IMR-90 (cell line): ENCODE measurements at regions not wholly inside any gene's neighbourhood (a gene's known extent, or its start where the extent isn't known, plus 50 kb on each side); places are given as distances from the start of the nearest gene placed in this dataset.

Experiments used
- ATAC-seq: fragments of 200-7000 bp; cut with Tn5 transposase; 2 replicates; pipeline ENCODE4 v1.9.1; 2020; ENCODE audit warnings: low read depth, mild to moderate bottlenecking, moderate library complexity
- BruUV-seq: library from RNA; stranded (reverse); fragments of 400-500 nt; replicated peaks from 2 replicates; lab custom pipeline; 2021; lab: Mats Ljungman, UMichigan
- CTCF ChIA-PET: fragments of 300-600 bp; formaldehyde crosslinking; extraction: SDS; loops from one replicate; lab custom pipeline; 2021; ENCODE audit warnings: antibody characterized with exemption; lab: Yijun Ruan, JAX
- POLR2A ChIA-PET: fragments of 300-600 bp; sonication (Branson Sonifier 250); formaldehyde crosslinking; loops from one replicate; lab custom pipeline; 2022; ENCODE audit warnings: antibody characterized with exemption; ENCODE audit not compliant: unreplicated experiment; lab: Charles Lee
- DNase-seq: peaks from one replicate; pipeline ENCODE4 v3.0.0; 2013
- H2AFZ ChIP-seq: replicated peaks from 2 replicates; pipeline ENCODE3; 2013; ENCODE audit warnings: low read length, mild to moderate bottlenecking; ENCODE audit not compliant: poor library complexity
- H2AK5ac ChIP-seq: 2 replicates; pipeline ENCODE4 v1.6.1; 2013; ENCODE audit warnings: low read depth, low read length, inconsistent platforms
- H2AK9ac ChIP-seq: replicated peaks from 2 replicates; pipeline ENCODE3; 2013; ENCODE audit warnings: mild to moderate bottlenecking, low read depth, low read length, moderate library complexity; ENCODE audit not compliant: poor library complexity
- H2BK120ac ChIP-seq: 2 replicates; pipeline ENCODE4 v1.6.1; 2013; ENCODE audit warnings: low read depth, low read length, inconsistent platforms
- H2BK15ac ChIP-seq: 3 replicates; pipeline ENCODE4 v1.6.1; 2013; ENCODE audit warnings: low read depth, low read length, inconsistent platforms
- H2BK20ac ChIP-seq: 2 replicates; pipeline ENCODE4 v1.6.1; 2013; ENCODE audit warnings: low read depth, mild to moderate bottlenecking, inconsistent platforms, low read length, moderate library complexity
- H2BK5ac ChIP-seq: 2 replicates; pipeline ENCODE4 v1.6.1; 2013; ENCODE audit warnings: mild to moderate bottlenecking, low read depth, low read length, inconsistent platforms; ENCODE audit not compliant: poor library complexity, severe bottlenecking
- H3K14ac ChIP-seq: replicated peaks from 2 replicates; pipeline ENCODE4 v1.6.1; 2013; ENCODE audit warnings: low read depth, low read length, inconsistent platforms
- H3K18ac ChIP-seq: 2 replicates; pipeline ENCODE4 v1.6.1; 2013; ENCODE audit warnings: low read depth, low read length, control low read depth
- H3K23ac ChIP-seq: 2 replicates; pipeline ENCODE4 v1.6.1; 2013; ENCODE audit warnings: low read depth, low read length, inconsistent platforms
- H3K27ac ChIP-seq: 2 replicates; pipeline ENCODE4 v1.5.1; 2013; ENCODE audit warnings: mild to moderate bottlenecking, control low read depth, low read length; ENCODE audit not compliant: insufficient read depth
- H3K27me3 ChIP-seq: 2 replicates; pipeline ENCODE4 v1.6.1; 2013; ENCODE audit warnings: low read length; ENCODE audit not compliant: control insufficient read depth, insufficient read depth
- H3K36me3 ChIP-seq: 2 replicates; pipeline ENCODE4 v1.6.1; 2013; ENCODE audit warnings: low read length, mixed read lengths; ENCODE audit not compliant: control insufficient read depth, insufficient read depth
- H3K4ac ChIP-seq: 2 replicates; pipeline ENCODE4 v1.6.1; 2013; ENCODE audit warnings: low read depth, low read length, inconsistent platforms
- H3K4me1 ChIP-seq: 2 replicates; pipeline ENCODE4 v1.6.1; 2013; ENCODE audit warnings: low read length, mixed read lengths; ENCODE audit not compliant: control insufficient read depth, insufficient read depth
- H3K4me2 ChIP-seq: 2 replicates; pipeline ENCODE4 v1.6.1; 2013; ENCODE audit warnings: low read depth, mild to moderate bottlenecking, control low read depth, low read length, moderate library complexity
- H3K4me3 ChIP-seq: 2 replicates; pipeline ENCODE4 v1.5.1; 2013; ENCODE audit warnings: low read depth, mild to moderate bottlenecking, control low read depth, low read length, moderate library complexity; ENCODE audit not compliant: insufficient read depth
- H3K56ac ChIP-seq: 2 replicates; pipeline ENCODE4 v1.6.1; 2013; ENCODE audit warnings: low read length, inconsistent platforms; ENCODE audit not compliant: insufficient read depth; ENCODE audit errors: extremely low read depth
- H3K79me1 ChIP-seq, 2 experiments: 2 replicates each; pipeline ENCODE4 v1.6.1; 2013; ENCODE audit warnings: low read length in 2 of 2, inconsistent platforms in 1 of 2, low read depth in 1 of 2
- H3K9ac ChIP-seq: 2 replicates; pipeline ENCODE4 v1.6.1; 2013; ENCODE audit warnings: low read depth, low read length, control low read depth
- H3K9me1 ChIP-seq: 2 replicates; pipeline ENCODE4 v1.6.1; 2013; ENCODE audit warnings: low read length, inconsistent platforms; ENCODE audit not compliant: insufficient read depth
- H3K9me3 ChIP-seq: 2 replicates; pipeline ENCODE4 v1.6.1; 2013; ENCODE audit warnings: low read length; ENCODE audit not compliant: control insufficient read depth, insufficient read depth
- H4K20me1 ChIP-seq: 2 replicates; pipeline ENCODE4 v1.6.1; 2013; ENCODE audit warnings: low read length, inconsistent platforms; ENCODE audit not compliant: insufficient read depth
- H4K5ac ChIP-seq: 2 replicates; pipeline ENCODE4 v1.6.1; 2013; ENCODE audit warnings: mild to moderate bottlenecking, low read depth, low read length, control low read depth
- H4K8ac ChIP-seq, 2 experiments: 2 replicates each; pipeline ENCODE4 v1.6.1; 2013; ENCODE audit warnings: low read depth in 2 of 2, low read length in 2 of 2, control low read depth in 1 of 2, inconsistent platforms in 1 of 2
- H4K91ac ChIP-seq: 2 replicates; pipeline ENCODE4 v1.6.1; 2013; ENCODE audit warnings: low read depth, low read length, inconsistent platforms; ENCODE audit not compliant: insufficient read depth
- BHLHE40 ChIP-seq: fragments of 150-350 bp; IDR thresholded peaks from 2 replicates; pipeline ENCODE4 v1.6.1; 2016; ENCODE audit warnings: mild to moderate bottlenecking, low read depth, low read length
- CEBPB ChIP-seq: IDR thresholded peaks from 2 replicates; pipeline ENCODE4 v1.6.1; 2012; ENCODE audit warnings: low read depth, low read length, improper control_type of control experiment
- CHD1 ChIP-seq: IDR thresholded peaks from 2 replicates; pipeline ENCODE4 v1.6.1; 2012; ENCODE audit warnings: low read depth, low read length, improper control_type of control experiment
- CTCF ChIP-seq: conservative IDR thresholded peaks from 2 replicates; pipeline ENCODE4 v1.5.1; 2012; ENCODE audit warnings: mild to moderate bottlenecking, low read depth, low read length, improper control_type of control experiment
- ELK1 ChIP-seq: fragments of 150-350 bp; IDR thresholded peaks from 2 replicates; pipeline ENCODE4 v1.6.1; 2016; ENCODE audit warnings: low read depth, mild to moderate bottlenecking, low read length, moderate library complexity, borderline replicate concordance
- FOS ChIP-seq: fragments of 150-350 bp; IDR thresholded peaks from 2 replicates; pipeline ENCODE4 v1.6.1; 2016; ENCODE audit warnings: low read depth, low read length
- MAFK ChIP-seq: IDR thresholded peaks from 2 replicates; pipeline ENCODE4 v1.6.1; 2012; ENCODE audit warnings: low read depth, low read length, improper control_type of control experiment
- MAZ ChIP-seq: IDR thresholded peaks from 2 replicates; pipeline ENCODE4 v1.6.1; 2012; ENCODE audit warnings: low read depth, mild to moderate bottlenecking, low read length, improper control_type of control experiment, moderate library complexity, borderline replicate concordance
- MXI1 ChIP-seq: IDR thresholded peaks from 2 replicates; pipeline ENCODE4 v1.6.1; 2012; ENCODE audit warnings: low read depth, mild to moderate bottlenecking, low read length, moderate library complexity, borderline replicate concordance
- NFE2L2 ChIP-seq: fragments of 150-350 bp; IDR thresholded peaks from 2 replicates; pipeline ENCODE4 v1.6.1; 2016; ENCODE audit warnings: low read depth, mild to moderate bottlenecking, low read length
- POLR2A ChIP-seq: IDR thresholded peaks from 2 replicates; pipeline ENCODE4 v1.6.1; 2012; ENCODE audit warnings: mild to moderate bottlenecking, low read depth, low read length
- RAD21 ChIP-seq: IDR thresholded peaks from 2 replicates; pipeline ENCODE4 v1.6.1; 2012; ENCODE audit warnings: low read length, improper control_type of control experiment
- RCOR1 ChIP-seq: IDR thresholded peaks from 2 replicates; pipeline ENCODE4 v1.6.1; 2012; ENCODE audit warnings: mild to moderate bottlenecking, low read length, improper control_type of control experiment; ENCODE audit not compliant: insufficient replicate concordance
- RFX5 ChIP-seq: IDR thresholded peaks from 2 replicates; pipeline ENCODE4 v1.8.0; 2012; ENCODE audit warnings: low read depth, mild to moderate bottlenecking, low read length, moderate library complexity
- SMC3 ChIP-seq: fragments of 150-350 bp; IDR thresholded peaks from 2 replicates; pipeline ENCODE4 v1.6.1; 2016; ENCODE audit warnings: low read depth, mild to moderate bottlenecking, antibody characterized with exemption, low read length, moderate library complexity
- USF2 ChIP-seq: fragments of 150-350 bp; IDR thresholded peaks from 2 replicates; pipeline ENCODE4 v1.6.1; 2017; ENCODE audit warnings: mild to moderate bottlenecking, antibody characterized with exemption, low read length, low read depth
- WGBS, 2 experiments: methylation state at CpG; one replicate each; pipeline versions ENCODE4 v1.1.5 to v1.1.7; 2013; ENCODE audit warnings: missing lambda C conversion rate in 2 of 2; ENCODE audit not compliant: insufficient read length in 1 of 2; ENCODE audit errors: extremely low coverage in 2 of 2; 5-methylcytosine and 5-hydroxymethylcytosine counted together
- dilution Hi-C: fragments of 300-500 bp; cut with HindIII; formaldehyde crosslinking; loops from one replicate; pipeline ENCODE4 v1.14.3; 2018; ENCODE audit warnings: low sequenced_read_pairs; ENCODE audit not compliant: unreplicated experiment
- in situ Hi-C: fragments of 300-500 bp; cut with MboI; formaldehyde crosslinking; loops from 3 replicates; pipeline ENCODE4 v1.14.3; 2019; ENCODE audit warnings: low sequenced_read_pairs, inconsistent platforms, mixed read lengths
- intact Hi-C: fragments of 100-400 bp; cut with micrococcal nuclease; formaldehyde crosslinking; loops from 2 replicates; pipeline ENCODE4 v1.10.0; 2022

- dilution Hi-C loops, result no loop called here
- no peaks in the 10 kb centered on the region for H3K79me1 ChIP-seq
- H3K4ac ChIP-seq, result no peak overlapping the region
Observed at GRCh38 chr6:28646650-28647049, 121.0 kb downstream of the GPX5 start.

More at GRCh38 chr6:28646650-28647049, 121.0 kb downstream of the GPX5 start:
- Histone ChIP-seq H2BK20ac (no peak overlapping the region), H2BK5ac (no peak overlapping the region), H3K4me1 (no peaks in the 10 kb centered on the region), H2BK15ac (no peak overlapping the region), H4K20me1 (no peaks in the 10 kb centered on the region), H3K14ac (no peak overlapping the region), H3K18ac (no peak overlapping the region), H3K23ac (no peak overlapping the region), H2BK120ac (no peak overlapping the region), H3K4me3 (no peak overlapping the region), H3K4me2 (no peak overlapping the region), H2AFZ (no peak overlapping the region), H3K36me3 (no peaks in the 10 kb centered on the region), H3K9me1 (no peaks in the 10 kb centered on the region), H3K9ac (no peak overlapping the region), H3K27me3 (no peaks in the 10 kb centered on the region), H4K91ac (no peak overlapping the region), H2AK5ac (no peak overlapping the region), H4K5ac (no peak overlapping the region), H3K9me3 (no peaks in the 10 kb centered on the region), H3K56ac (no peak overlapping the region), H4K8ac (no peak overlapping the region), H3K27ac (no peak overlapping the region), H2AK9ac (no peak overlapping the region)
- in situ Hi-C loops, result no loop called here
- intact Hi-C loops, result loop anchor here (5.0 kb wide), 1 partner anchor 159 kb away; no protein-coding TSS in a partner anchor
- DNase-seq (no peak), ATAC-seq (no peak)
- ChIA-PET POLR2A (no interaction called here), CTCF (no interaction called here)
- no CpG with 5 or more reads among the region's 1 CpG for WGBS, 2 experiments
- TF ChIP-seq USF2 (no peak), CEBPB (no peak), POLR2A (no peak), MAFK (no peak), RAD21 (no peak), MXI1 (no peak), SMC3 (no peak), NFE2L2 (no peak), CHD1 (no peak), CTCF (no peak), RFX5 (no peak), BHLHE40 (no peak), MAZ (no peak), ELK1 (no peak), FOS (no peak), RCOR1 (no peak)
- no TSS peak for BruUV-seq
